ENCODE measurements at regions not wholly inside any gene's neighbourhood (a gene's known extent, or its start where the extent isn't known, plus 50 kb on each side); places are given as distances from the start of the nearest gene placed in this dataset.
"Not testable (repeated sequence)": the region's sequence is repeated elsewhere in the genome, so short reads cannot be mapped to it uniquely, and the experiment has no call there.

DNA sequence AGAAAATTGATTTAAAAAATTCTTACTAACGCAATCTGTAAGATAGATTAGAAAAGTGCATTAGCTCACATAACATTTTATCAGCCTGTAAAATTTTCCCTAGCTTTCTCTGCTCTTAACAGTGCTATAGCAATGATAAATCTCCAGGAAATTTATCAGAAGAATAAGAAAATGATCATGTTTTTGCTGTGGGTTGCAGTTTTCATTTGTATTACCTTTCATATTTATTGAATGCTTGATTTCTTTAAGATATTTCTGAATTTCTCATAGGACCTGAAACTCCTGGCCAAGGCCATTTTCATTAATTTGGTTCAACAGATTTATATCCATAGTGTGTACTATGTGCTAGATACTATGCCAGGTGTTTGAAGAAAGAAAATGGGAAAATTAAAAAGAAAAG is 130.3 kb upstream of the STARD13 start:
- no peak for DNase-seq (ENCODE audit: low spot score)

DNA sequence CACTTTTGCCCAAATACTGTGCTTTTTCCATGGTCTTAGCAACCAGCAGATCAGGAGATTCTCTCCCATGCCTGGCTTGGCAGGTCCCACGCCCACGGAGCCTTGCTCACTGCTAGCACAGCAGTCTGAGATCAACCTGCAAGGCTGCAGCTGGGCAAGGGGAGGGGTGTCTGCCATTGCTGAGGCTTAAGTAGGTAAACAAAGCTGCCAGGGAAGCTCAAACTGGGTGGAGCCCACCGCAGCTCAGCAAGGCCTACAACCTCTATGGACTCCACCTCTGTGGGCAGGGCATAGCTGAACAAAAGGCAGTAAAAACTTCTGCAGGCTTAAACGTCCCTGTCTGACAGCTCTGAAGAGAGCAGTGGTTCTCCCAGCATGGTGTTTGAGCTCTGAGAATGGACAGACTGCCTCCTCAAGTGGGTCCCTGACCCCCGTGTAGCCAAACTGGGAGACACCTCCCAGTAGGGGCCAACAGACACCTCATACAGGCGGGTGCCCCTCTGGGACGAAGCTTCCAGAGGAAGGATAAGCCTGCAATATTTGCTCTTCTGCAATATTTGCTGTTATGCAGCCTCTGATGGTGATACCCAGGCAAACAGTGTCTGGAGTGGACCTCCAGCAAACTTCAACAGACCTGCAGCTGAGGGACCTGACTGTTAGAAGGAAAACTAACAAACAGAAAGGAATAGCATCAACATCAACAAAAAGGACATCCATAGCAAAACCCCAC is 132.8 kb upstream of the STARD13 start:
- peak; percentile 44 for DNase-seq (ENCODE audit: low spot score)

- not testable (repeated sequence) for DNase-seq (ENCODE audit: low spot score)
Measured at GRCh38 chr13:33420117-33420516, 134.6 kb upstream of the STARD13 start.

GRCh38 chr13:33426131-33426530 is 140.6 kb upstream of the STARD13 start:
- DNase-seq (ENCODE audit: low spot score): no peak

DNA sequence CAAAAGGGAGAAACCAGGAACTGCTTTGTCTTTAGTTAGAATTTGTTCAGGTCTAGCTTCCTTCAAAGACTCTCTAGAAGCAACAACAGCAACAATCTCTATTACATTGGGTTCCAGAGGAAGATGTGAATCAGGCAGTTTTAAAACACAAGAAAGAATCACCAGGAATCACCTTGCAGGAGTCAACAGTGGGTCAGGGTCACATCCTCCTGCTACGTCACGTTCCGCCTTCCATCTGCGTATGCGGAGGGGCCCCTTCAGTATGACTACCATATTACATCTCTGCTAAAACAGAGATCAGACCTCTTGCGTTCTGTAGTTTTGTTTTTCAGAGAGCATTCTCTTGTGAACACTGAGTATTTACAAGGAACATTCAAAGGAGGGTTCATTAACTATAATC is 147.8 kb upstream of the STARD13 start:
- DNase-seq (ENCODE audit: low spot score): no peak

DNA sequence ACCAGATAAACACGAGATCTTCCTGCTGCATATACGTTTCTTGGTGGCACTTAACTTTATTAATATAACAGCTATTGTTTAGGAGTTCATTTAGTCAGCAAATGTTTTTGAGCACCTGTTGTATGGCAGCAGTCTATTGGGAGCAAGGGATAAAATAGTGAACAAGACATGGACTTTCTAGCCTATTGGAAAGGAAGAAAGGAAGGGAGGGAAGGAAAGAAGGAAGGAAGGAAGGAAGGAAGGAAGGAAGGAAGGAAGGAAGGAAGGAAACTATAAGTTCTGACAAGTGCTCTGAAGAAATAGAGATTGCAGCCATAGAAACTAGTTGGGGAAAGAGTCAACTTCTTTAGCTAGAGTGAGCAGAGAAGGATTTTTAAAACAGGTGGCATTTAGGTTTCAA is 149.1 kb upstream of the STARD13 start:
- DNase-seq (ENCODE audit: low spot score): no peak

DNA sequence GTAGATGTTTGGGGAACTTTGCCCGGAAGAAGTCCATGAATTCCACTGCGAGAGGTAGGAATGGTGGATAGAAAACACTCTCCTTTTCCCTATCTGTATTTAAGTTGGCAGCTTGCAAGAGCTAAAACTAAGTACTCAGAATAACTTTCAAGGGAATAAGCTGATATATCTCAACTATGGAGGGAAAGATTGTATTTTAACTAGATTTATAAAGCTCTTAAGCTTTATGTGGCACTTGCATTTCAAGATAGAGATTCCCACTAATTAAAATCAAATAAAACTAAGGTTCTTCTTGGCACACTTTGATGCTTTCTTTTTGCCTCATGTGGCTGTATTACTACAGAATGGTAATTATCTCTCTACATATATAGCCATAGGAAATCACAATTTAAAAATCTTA is 149.7 kb upstream of the STARD13 start:
- DNase-seq (ENCODE audit: low spot score): no peak

DNA sequence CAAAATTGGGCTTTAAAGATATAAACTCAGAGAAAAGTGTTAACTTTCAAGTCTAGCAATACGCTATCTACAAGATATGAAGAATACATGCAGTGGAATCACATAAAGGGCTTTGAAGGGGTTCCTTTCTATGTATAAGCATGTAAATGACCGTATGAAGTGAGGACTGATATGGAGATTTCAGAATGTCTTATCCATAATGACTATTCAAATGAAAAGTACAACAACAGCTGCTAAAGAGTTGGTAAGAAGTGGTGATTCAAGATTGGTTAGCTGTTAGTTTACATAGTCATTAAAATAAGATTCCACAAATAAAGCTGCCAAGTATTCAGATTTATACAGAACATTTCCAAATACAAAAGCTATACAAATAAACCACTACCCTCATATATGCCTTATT is 153.4 kb upstream of the STARD13 start:
- no peak for DNase-seq (ENCODE audit: low spot score)

- no peak for DNase-seq (ENCODE audit: low spot score)
Measured at GRCh38 chr13:33441015-33441414, 155.5 kb upstream of the STARD13 start.

GRCh38 chr13:33445024-33445423 is 159.5 kb upstream of the STARD13 start:
- no peak for DNase-seq (ENCODE audit: low spot score)

DNA sequence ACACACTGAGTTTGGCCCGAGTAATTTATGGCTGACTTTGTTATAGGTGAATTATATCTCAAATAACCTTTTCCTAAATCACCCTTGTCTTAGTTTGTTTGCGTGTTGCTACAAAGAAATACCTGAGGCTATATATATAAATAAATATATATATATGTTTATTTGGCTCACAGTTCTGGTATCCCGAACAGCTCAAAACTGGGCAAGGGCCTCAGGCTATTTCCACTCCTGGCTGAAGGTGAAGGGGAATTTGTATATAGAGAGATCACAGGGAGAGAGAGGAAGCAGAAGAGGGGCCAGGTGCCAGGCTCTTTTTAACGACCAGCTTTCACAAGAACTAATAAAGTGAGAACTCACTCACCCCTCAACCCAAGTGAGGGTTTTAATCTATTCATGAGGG is 159.9 kb upstream of the STARD13 start:
- no peak for DNase-seq (ENCODE audit: low spot score)

DNA sequence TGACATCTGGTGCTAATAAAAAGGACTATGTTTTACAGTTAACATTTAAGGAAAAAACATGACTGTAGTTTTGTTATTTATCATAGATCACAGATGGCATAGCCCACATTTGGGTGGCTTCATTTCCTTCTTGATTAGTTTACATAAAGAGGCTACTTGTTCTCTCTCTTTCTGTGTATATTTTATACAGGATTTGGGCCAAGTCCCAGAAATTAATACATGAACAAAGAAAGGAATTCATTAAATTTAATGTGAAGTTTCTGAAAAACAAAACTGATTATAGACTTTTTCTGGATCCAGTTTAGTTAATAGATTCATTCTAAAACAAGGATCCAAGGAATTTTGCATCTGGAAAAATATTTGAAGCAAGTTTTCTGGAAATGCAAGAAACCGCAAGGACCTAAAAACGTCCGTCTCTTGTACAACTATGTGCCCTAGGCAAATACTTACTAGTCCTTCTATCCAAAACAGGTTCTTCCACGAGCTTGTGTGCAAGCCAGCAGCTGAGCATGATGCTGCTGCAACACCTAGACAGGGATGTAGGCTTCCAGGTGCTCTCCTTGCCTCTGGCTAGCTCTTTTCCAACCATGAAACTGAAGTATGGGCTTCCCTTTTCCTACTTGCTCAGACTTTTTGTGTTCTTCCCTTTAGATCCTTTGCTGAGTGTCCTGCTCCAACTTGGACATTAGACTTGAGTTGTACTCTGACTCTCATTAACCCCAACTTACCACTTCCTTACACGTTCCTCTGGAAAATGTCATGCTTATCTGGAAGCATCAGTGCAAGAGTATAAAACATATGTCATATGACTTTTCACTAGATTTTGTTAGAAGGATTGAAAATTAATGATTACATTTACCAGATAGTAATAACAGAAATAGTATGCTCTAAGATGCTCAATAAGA is 161.5 kb upstream of the STARD13 start:
- no peak for DNase-seq (ENCODE audit: low spot score)

GRCh38 chr13:33448889-33449288 is 163.3 kb upstream of the STARD13 start:
- DNase-seq (ENCODE audit: low spot score): no peak

- DNase-seq (ENCODE audit: low spot score): no peak
Measured at GRCh38 chr13:33450956-33451709, 165.6 kb upstream of the STARD13 start.

DNA sequence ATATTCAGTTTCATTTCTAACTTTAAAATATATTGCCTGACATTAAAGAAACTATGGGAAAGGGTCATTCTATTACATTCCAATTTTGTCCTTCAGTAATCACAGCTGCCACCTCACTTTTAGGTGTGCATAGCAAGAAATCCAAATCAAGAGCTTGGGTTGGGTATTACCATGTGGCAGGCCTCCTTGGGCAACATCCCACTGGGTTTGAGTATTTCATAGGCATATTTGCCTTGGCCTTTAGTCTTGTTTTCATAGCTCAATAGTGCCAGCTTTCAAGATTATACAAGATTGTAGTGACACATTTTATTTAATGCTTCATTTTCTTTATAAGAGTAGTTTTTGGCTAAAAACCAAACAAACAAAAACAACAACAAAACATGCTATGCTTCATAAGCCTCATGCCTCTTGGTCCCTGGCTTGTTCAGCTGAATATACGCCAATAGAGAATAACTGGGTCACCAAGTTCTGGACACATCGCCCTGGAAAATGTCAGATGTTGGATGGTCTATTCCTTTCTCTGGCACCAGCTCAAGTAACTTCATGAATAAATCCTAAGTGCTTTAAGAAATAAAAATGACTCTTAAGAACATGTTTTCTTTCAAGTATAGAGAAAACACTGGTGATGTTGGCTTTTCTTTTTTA is 167.4 kb upstream of the STARD13 start:
- DNase-seq (ENCODE audit: low spot score): no peak

DNA sequence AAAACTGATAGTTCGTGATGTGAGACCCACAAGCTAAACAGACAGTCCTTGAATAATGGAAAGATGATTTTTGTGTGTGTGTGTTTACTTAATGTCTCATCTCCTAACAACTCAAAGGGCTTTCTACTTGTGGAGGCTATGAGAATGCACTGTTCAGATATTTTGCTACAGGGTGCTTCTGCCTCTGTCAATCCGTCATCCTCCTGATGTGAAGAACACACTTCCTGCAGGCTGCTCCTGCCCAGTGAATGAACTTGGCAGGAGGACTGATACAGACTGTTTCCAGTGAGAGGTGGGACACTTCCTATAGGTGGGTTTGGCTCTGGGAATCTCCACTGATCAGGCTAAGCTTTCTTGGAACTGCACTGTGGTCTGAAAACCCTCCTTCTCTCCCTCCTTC is 168.4 kb upstream of the STARD13 start:
- DNase-seq (ENCODE audit: low spot score): no peak

- no peak for DNase-seq (ENCODE audit: low spot score)
Measured at GRCh38 chr13:33454844-33455705, 169.5 kb upstream of the STARD13 start.

GRCh38 chr13:33459702-33460101 is 174.1 kb upstream of the STARD13 start:
- DNase-seq (ENCODE audit: low spot score): no peak

DNA sequence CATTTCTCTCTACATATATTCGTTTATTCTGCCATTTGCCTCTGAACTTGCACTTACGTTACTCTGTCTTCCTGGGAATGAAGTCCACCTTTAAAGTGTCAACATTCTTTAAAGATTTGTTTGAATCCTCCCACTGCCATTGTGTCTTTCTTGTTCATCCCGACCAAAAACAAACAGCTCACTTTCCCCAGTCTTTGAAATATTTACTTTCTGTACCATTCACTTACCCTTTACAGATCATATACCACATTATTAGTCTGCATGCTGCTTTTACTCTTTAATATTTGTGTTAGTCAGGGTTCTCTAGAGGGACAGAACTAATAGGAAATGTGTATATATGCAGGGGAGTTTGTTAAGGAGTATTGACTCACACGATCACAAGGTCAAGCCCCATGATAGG is 176.6 kb upstream of the STARD13 start:
- DNase-seq (ENCODE audit: low spot score): no peak

DNA sequence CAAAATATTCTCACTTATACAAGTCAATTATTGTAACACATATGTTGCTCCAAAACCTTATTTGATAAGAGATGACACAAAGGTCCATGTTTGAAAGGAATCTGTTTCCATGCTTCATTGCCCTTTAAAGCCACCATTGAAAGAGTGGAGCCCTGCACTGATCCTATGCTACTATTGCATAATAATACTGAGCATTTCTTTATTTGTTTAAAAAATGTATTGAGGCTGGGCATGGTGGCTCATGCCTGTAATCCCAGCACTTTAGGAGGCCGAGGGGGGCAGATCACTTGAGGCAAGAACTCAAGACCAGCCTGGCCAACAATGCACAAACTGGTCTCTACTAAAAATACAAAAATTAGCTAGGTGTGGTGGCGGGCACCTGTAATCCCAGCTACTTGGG is 178.8 kb upstream of the STARD13 start:
- no peak for DNase-seq (ENCODE audit: low spot score)

GRCh38 chr13:33466262-33466661 is 180.7 kb upstream of the STARD13 start:
- DNase-seq (ENCODE audit: low spot score): no peak

Measured in ecto neural progenitor cell (in vitro differentiated cells).